ENCODE measurements at regions not wholly inside any gene's neighbourhood (a gene's known extent, or its start where the extent isn't known, plus 50 kb on each side); places are given as distances from the start of the nearest gene placed in this dataset.

- Histone ChIP-seq H3K36me3 (replicated peaks in 1 of 2) (no peaks in the 10 kb centered on the region), H3K27ac (no peak overlapping the region), H3K9me3 (replicated peaks in 1 of 3) (no peaks in the 10 kb centered on the region), H3K4me1 (replicated peaks in 1 of 2) (no peaks in the 10 kb centered on the region), H3K4me3 (no peak overlapping the region), H3K27me3 (no peaks in the 10 kb centered on the region)
- DNase-seq = peak in 1 of 7 donors; percentile 20
- WGBS, 4 donors = 85 to 93% (median 90%) methylated on average over 13 of the region's 13 CpGs
- intact Hi-C loops (cut with DNase I) = no loop called here
- TF ChIP-seq POLR2A (IDR thresholded peaks at IDR 0.05) = no peak
Measured at GRCh38 chr2:240301256-240301795, 134.1 kb upstream of the GPC1 start.

GRCh38 chr2:240302041-240302440 is 133.4 kb upstream of the GPC1 start:
- Histone ChIP-seq H3K36me3 (replicated peaks in 1 of 2) (no peaks in the 10 kb centered on the region), H3K27ac (no peak overlapping the region), H3K27me3 (no peaks in the 10 kb centered on the region), H3K4me3 (no peak overlapping the region), H3K9me3 (replicated peaks in 1 of 3) (no peaks in the 10 kb centered on the region), H3K4me1 (replicated peaks in 1 of 2) (no peaks in the 10 kb centered on the region)
- DNase-seq = peak in 1 of 7 donors; percentile 29
- intact Hi-C loops (cut with DNase I) = no loop called here
- no peak for TF ChIP-seq POLR2A (IDR thresholded peaks at IDR 0.05)
- TF ChIP-seq CTCF (IDR thresholded peaks at IDR 0.05) = no peak
- 89 to 100% (median 92%) methylated on average over 1 to 5 of the region's 5 CpGs for WGBS, 4 donors

GRCh38 chr2:240302933-240303595 is 132.4 kb upstream of the GPC1 start:
- Histone ChIP-seq H3K27ac (no peak overlapping the region), H3K27me3 (no peaks in the 10 kb centered on the region), H3K4me1 (replicated peaks in 1 of 2) (no peaks in the 10 kb centered on the region), H3K9me3 (replicated peaks in 1 of 3) (no peaks in the 10 kb centered on the region), H3K4me3 (no peak overlapping the region), H3K36me3 (replicated peaks in 1 of 2) (no peaks in the 10 kb centered on the region)
- intact Hi-C loops (cut with DNase I) = no loop called here
- TF ChIP-seq POLR2A (IDR thresholded peaks at IDR 0.05) (no peak), CTCF (IDR thresholded peaks at IDR 0.05) (no peak)
- 90 to 100% (median 94%) methylated on average over 1 of the region's 2 CpGs for WGBS, 4 donors
- peak in 1 of 7 donors; percentile 21 for DNase-seq

GRCh38 chr2:240303896-240304745 is 131.3 kb upstream of the GPC1 start:
- peak in 2 of 7 donors; percentile 13 to 21 for DNase-seq
- intact Hi-C loops (cut with DNase I) = no loop called here

More at GRCh38 chr2:240303896-240304745, 131.3 kb upstream of the GPC1 start:
- Histone ChIP-seq H3K4me1 (replicated peaks in 1 of 2) (no peaks in the 10 kb centered on the region), H3K27me3 (no peaks in the 10 kb centered on the region), H3K9me3 (replicated peaks in 1 of 3) (no peaks in the 10 kb centered on the region), H3K36me3 (replicated peaks in 1 of 2) (no peaks in the 10 kb centered on the region), H3K27ac (no peak overlapping the region), H3K4me3 (no peak overlapping the region)
- WGBS, 4 donors = 87 to 94% (median 91%) methylated on average over 22 to 25 of the region's 25 CpGs
- TF ChIP-seq CTCF (IDR thresholded peaks at IDR 0.05) (no peak), POLR2A (IDR thresholded peaks at IDR 0.05) (no peak)
